Lower lobe of right lung (tissue), 2 donors: ENCODE measurements at regions not wholly inside any gene's neighbourhood (a gene's known extent, or its start where the extent isn't known, plus 50 kb on each side); places are given as distances from the start of the nearest gene placed in this dataset.

ENCODE experiments used
- ATAC-seq, 2 donors: fragments of 200-7000 bp; cut with Tn5 transposase; one replicate each; pipeline ENCODE4 v1.9.1; 2020 to 2022; ENCODE audit warnings: mild to moderate bottlenecking in 2 of 2, moderate library complexity in 2 of 2
- DNase-seq: peaks from one replicate; pipeline ENCODE4 v3.0.0-alpha.2; 2020
- H3K27ac ChIP-seq: fragments of 200-600 bp; one replicate; pipeline ENCODE4 v1.8.0; 2022
- H3K27me3 ChIP-seq: fragments of 200-600 bp; one replicate; pipeline ENCODE4 v1.8.0; 2022; ENCODE audit warnings: low read depth
- H3K36me3 ChIP-seq: fragments of 200-600 bp; one replicate; pipeline ENCODE4 v1.8.0; 2022; ENCODE audit warnings: mild to moderate bottlenecking
- H3K4me1 ChIP-seq: fragments of 200-600 bp; one replicate; pipeline ENCODE4 v1.8.0; 2022
- H3K4me3 ChIP-seq: fragments of 200-600 bp; one replicate; pipeline ENCODE4 v1.8.0; 2022; ENCODE audit warnings: mild to moderate bottlenecking
- H3K9me3 ChIP-seq: fragments of 200-600 bp; one replicate; pipeline ENCODE4 v1.8.0; 2022
- CTCF ChIP-seq: fragments of 200-600 bp; IDR thresholded peaks from one replicate; pipeline ENCODE4 v1.8.0; 2022; ENCODE audit warnings: antibody characterized with exemption, mild to moderate bottlenecking
- intact Hi-C: fragments of 100-400 bp; cut with DNase I; formaldehyde crosslinking; loops from one replicate; pipeline ENCODE4 v1.11.0; 2022
- donor health status: DM: no; HTN: yes; CAD: no; lungs with severe emphysema.

- no peaks in the 10 kb centered on the region for H3K36me3 ChIP-seq
- H3K9me3 ChIP-seq: no peaks in the 10 kb centered on the region
- intact Hi-C loops: no loop called here
- DNase-seq: no peak
- no peak overlapping the region for H3K27ac ChIP-seq
- no peak for TF ChIP-seq CTCF
- H3K4me1 ChIP-seq: no peaks in the 10 kb centered on the region
- no peak overlapping the region for H3K4me3 ChIP-seq
- peak in 1 of 2 donors; percentile 12 for ATAC-seq
- H3K27me3 ChIP-seq: no peaks in the 10 kb centered on the region
Measured at GRCh38 chr2:8552293-8552801, 129.5 kb upstream of the ID2 start.

DNA sequence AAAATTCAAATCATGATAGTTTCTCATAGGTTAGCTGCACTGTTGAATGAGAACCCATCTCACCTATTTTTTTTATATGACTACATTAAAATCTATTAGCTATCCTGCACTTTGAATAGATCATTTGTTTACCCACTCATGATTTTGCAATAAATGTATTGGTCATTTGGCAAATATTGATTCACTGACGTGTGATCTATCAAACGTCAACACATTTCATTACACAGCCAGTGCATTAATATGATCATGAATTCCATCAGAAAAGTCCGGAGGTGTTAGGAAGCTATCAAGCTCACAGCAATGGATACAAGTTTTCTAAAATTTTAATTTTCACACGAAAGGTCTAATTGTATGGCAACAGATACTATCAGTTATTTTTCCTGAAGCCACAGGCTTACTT, 128.2 kb upstream of the ID2 start:
- Histone ChIP-seq H3K9me3 (peaks cover 2% of the 10 kb centered on the region), H3K27me3 (no peaks in the 10 kb centered on the region), H3K36me3 (no peaks in the 10 kb centered on the region), H3K27ac (no peak overlapping the region), H3K4me1 (no peaks in the 10 kb centered on the region), H3K4me3 (no peak overlapping the region)
- DNase-seq (no peak), ATAC-seq (no peak)
- intact Hi-C loops: no loop called here
- no peak for TF ChIP-seq CTCF

GRCh38 chr2:8554296-8554806, 127.5 kb upstream of the ID2 start:
- ATAC-seq: no peak
- DNase-seq: no peak
- Histone ChIP-seq H3K4me3 (no peak overlapping the region), H3K4me1 (no peaks in the 10 kb centered on the region), H3K36me3 (no peaks in the 10 kb centered on the region), H3K27me3 (no peaks in the 10 kb centered on the region), H3K9me3 (peaks cover 10% of the 10 kb centered on the region), H3K27ac (no peak overlapping the region)
- intact Hi-C loops: no loop called here
- TF ChIP-seq CTCF: no peak

DNA sequence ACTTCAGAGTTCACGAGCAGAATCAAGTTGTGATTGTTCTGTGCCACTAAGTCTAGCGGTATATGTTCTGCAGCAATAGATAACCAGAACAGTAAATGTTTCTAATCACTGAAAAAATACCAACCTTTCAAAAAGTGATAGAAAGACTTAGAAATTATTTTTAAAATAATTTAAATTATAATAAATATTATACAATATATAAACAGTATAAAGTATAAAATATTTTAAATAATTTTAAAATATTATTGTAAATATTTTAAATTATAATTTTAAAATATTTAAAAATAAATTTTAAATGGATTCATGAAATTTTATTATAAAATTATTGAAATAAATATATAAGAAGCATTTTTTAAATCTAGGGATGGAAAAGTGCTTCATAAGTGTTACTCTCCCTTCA, 126.3 kb upstream of the ID2 start:
- Histone ChIP-seq H3K4me3 (no peak overlapping the region), H3K36me3 (no peaks in the 10 kb centered on the region), H3K27ac (no peak overlapping the region), H3K9me3 (peaks cover 12% of the 10 kb centered on the region), H3K27me3 (no peaks in the 10 kb centered on the region), H3K4me1 (no peaks in the 10 kb centered on the region)
- no peak for ATAC-seq
- no peak for DNase-seq
- TF ChIP-seq CTCF: no peak
- intact Hi-C loops: no loop called here

- Histone ChIP-seq H3K27me3 (no peaks in the 10 kb centered on the region), H3K36me3 (no peaks in the 10 kb centered on the region), H3K9me3 (peaks cover 12% of the 10 kb centered on the region), H3K4me1 (no peaks in the 10 kb centered on the region), H3K27ac (no peak overlapping the region), H3K4me3 (no peak overlapping the region)
- ATAC-seq (no peak), DNase-seq (no peak)
- intact Hi-C loops: no loop called here
- TF ChIP-seq CTCF: no peak
Measured at GRCh38 chr2:8558096-8558495, 123.8 kb upstream of the ID2 start.

GRCh38 chr2:8558956-8559355, 122.9 kb upstream of the ID2 start:
- Histone ChIP-seq H3K4me3 (no peak overlapping the region), H3K27ac (no peak overlapping the region), H3K27me3 (no peaks in the 10 kb centered on the region), H3K36me3 (no peaks in the 10 kb centered on the region), H3K4me1 (no peaks in the 10 kb centered on the region), H3K9me3 (peaks cover 12% of the 10 kb centered on the region)
- DNase-seq (no peak), ATAC-seq (no peak)
- intact Hi-C loops: no loop called here
- no peak for TF ChIP-seq CTCF
